HepG2 (cell line): ENCODE measurements at regions not wholly inside any gene's neighbourhood (a gene's known extent, or its start where the extent isn't known, plus 50 kb on each side); places are given as distances from the start of the nearest gene placed in this dataset.

Source experiments
- ATF7 ChIP-seq, 2 experiments: fragments of 450-650 bp in 1 of 2; sonication (generic) in 1 of 2; formaldehyde crosslinking in 1 of 2; IDR thresholded peaks; 2 replicates each; pipeline versions ENCODE4 v1.4.0 to v1.6.1; 2016 to 2020; ENCODE audit warnings: antibody characterized with exemption in 1 of 2, mild to moderate bottlenecking in 1 of 2, missing genetic modification reagents in 1 of 2
- CENPX ChIP-seq: sonication (generic); formaldehyde crosslinking; IDR thresholded peaks from 2 replicates; pipeline ENCODE4 v1.9.0; 2021; ENCODE audit warnings: mild to moderate bottlenecking, missing genetic modification reagents, moderate library complexity
- GLI4 ChIP-seq: sonication (generic); formaldehyde crosslinking; IDR thresholded peaks from 2 replicates; pipeline ENCODE4 v1.5.1; 2020; ENCODE audit warnings: missing genetic modification reagents, mild to moderate bottlenecking, moderate library complexity, borderline replicate concordance
- HNRNPH1 ChIP-seq: fragments of 200-400 bp; formaldehyde crosslinking; optimal IDR thresholded peaks from 2 replicates; pipeline ENCODE3; 2017; ENCODE audit warnings: mild to moderate bottlenecking, low read depth, low read length
- IKZF1 ChIP-seq: fragments of 450-650 bp; IDR thresholded peaks from 2 replicates; pipeline ENCODE4 v1.7.1; 2016
- PHB2 ChIP-seq: fragments of 450-650 bp; IDR thresholded peaks from 2 replicates; pipeline ENCODE4 v1.6.1; 2018; ENCODE audit not compliant: partially characterized antibody
- PPARG ChIP-seq: conservative IDR thresholded peaks from 2 replicates; pipeline ENCODE4 v1.6.1; 2016; ENCODE audit warnings: missing biosample characterization, missing genetic modification reagents
- SRSF4 ChIP-seq: fragments of 200-400 bp; formaldehyde crosslinking; IDR thresholded peaks from one replicate; pipeline ENCODE4 v1.6.1; 2018; ENCODE audit warnings: mild to moderate bottlenecking, low read depth, low read length, moderate library complexity; ENCODE audit not compliant: poor library complexity, severe bottlenecking
- TCF7L2 ChIP-seq: IDR thresholded peaks from 2 replicates; pipeline ENCODE4 v1.6.1; 2011; ENCODE audit warnings: mild to moderate bottlenecking, low read depth, low read length, moderate library complexity
- ZNF234 ChIP-seq: sonication (generic); formaldehyde crosslinking; conservative IDR thresholded peaks from 2 replicates; pipeline ENCODE4 v1.5.1; 2020; ENCODE audit warnings: mild to moderate bottlenecking, missing genetic modification reagents
- ZNF260 ChIP-seq: sonication (generic); formaldehyde crosslinking; IDR thresholded peaks from 2 replicates; pipeline ENCODE4 v1.4.0; 2020; ENCODE audit warnings: missing genetic modification reagents, low read depth, mild to moderate bottlenecking, borderline replicate concordance
- ZNF30 ChIP-seq: sonication (generic); formaldehyde crosslinking; IDR thresholded peaks from 2 replicates; pipeline ENCODE4 v1.5.0; 2020; ENCODE audit warnings: mild to moderate bottlenecking, missing genetic modification reagents
- ZNF530 ChIP-seq: sonication (generic); formaldehyde crosslinking; IDR thresholded peaks from 2 replicates; pipeline ENCODE4 v1.5.0; 2020; ENCODE audit warnings: low read depth, mild to moderate bottlenecking, missing genetic modification reagents
- ZNF570 ChIP-seq: sonication (generic); formaldehyde crosslinking; IDR thresholded peaks from 2 replicates; pipeline ENCODE4 v1.4.0; 2020; ENCODE audit warnings: mild to moderate bottlenecking, missing genetic modification reagents, borderline replicate concordance
- ZNF616 ChIP-seq: sonication (generic); formaldehyde crosslinking; IDR thresholded peaks from 2 replicates; pipeline ENCODE4 v1.5.0; 2020; ENCODE audit warnings: low read depth, mild to moderate bottlenecking, missing genetic modification reagents
- ZNF674 ChIP-seq: sonication (generic); formaldehyde crosslinking; IDR thresholded peaks from 2 replicates; pipeline ENCODE4 v1.5.0; 2020; ENCODE audit warnings: low read depth, mild to moderate bottlenecking, missing genetic modification reagents
- ZNF687 ChIP-seq: sonication (generic); formaldehyde crosslinking; IDR thresholded peaks from 2 replicates; pipeline ENCODE4 v1.5.1; 2020; ENCODE audit warnings: mild to moderate bottlenecking, missing genetic modification reagents, moderate library complexity
- ZSCAN20 ChIP-seq: sonication (generic); formaldehyde crosslinking; IDR thresholded peaks from 2 replicates; pipeline ENCODE4 v1.4.0; 2020; ENCODE audit warnings: missing genetic modification reagents, mild to moderate bottlenecking, borderline replicate concordance
- TF ChIP-seq, protein P1 (sequence below): fragments of 450-650 bp; IDR thresholded peaks from 2 replicates; pipeline ENCODE4 v1.6.1; 2016
- TF ChIP-seq, protein P2 (sequence below), 2 experiments: sonication (generic) in 1 of 2; formaldehyde crosslinking in 1 of 2; IDR thresholded peaks; 2 replicates each; pipeline versions ENCODE4 v1.5.1 to v1.6.1; 2011 to 2020; ENCODE audit warnings: borderline replicate concordance in 1 of 2, low read depth in 1 of 2, low read length in 1 of 2, mild to moderate bottlenecking in 1 of 2, missing genetic modification reagents in 1 of 2, moderate library complexity in 1 of 2
- TF ChIP-seq, protein P3 (sequence below): sonication (generic); formaldehyde crosslinking; IDR thresholded peaks from 2 replicates; pipeline ENCODE4 v1.8.0; 2022; ENCODE audit warnings: mild to moderate bottlenecking, missing genetic modification reagents

- TF ChIP-seq ZNF530 (CRISPR knock-in tag) (no peak), ZNF260 (CRISPR knock-in tag) (no peak), IKZF1 (no peak; the same call in 1 of the 2 replicates), PHB2 (peak; percentile 34), ZNF687 (CRISPR knock-in tag) (no peak), ZNF570 (CRISPR knock-in tag) (no peak), TCF7L2 (no peak), ZSCAN20 (CRISPR knock-in tag) (no peak), CENPX (no peak), ZNF30 (CRISPR knock-in tag) (no peak), ZNF616 (CRISPR knock-in tag) (no peak), SRSF4 (no peak), ZNF234 (CRISPR knock-in tag) (no peak), GLI4 (CRISPR knock-in tag) (no peak), HNRNPH1 (no peak), ATF7 (IDR thresholded peaks at IDR 0.05) (peak; percentile 7; the same call in 1 of the 2 replicates), ATF7 (CRISPR knock-in tag; IDR thresholded peaks at IDR 0.05) (no peak), ZNF674 (CRISPR knock-in tag) (no peak), PPARG (CRISPR knock-in tag) (no peak)
- TF ChIP-seq, protein P1, sequence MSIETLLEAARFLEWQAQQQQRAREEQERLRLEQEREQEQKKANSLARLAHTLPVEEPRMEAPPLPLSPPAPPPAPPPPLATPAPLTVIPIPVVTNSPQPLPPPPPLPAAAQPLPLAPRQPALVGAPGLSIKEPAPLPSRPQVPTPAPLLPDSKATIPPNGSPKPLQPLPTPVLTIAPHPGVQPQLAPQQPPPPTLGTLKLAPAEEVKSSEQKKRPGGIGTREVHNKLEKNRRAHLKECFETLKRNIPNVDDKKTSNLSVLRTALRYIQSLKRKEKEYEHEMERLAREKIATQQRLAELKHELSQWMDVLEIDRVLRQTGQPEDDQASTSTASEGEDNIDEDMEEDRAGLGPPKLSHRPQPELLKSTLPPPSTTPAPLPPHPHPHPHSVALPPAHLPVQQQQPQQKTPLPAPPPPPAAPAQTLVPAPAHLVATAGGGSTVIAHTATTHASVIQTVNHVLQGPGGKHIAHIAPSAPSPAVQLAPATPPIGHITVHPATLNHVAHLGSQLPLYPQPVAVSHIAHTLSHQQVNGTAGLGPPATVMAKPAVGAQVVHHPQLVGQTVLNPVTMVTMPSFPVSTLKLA, result 0 out of 2 replicates have a peak, but pooled peaks have one; percentile 1
- TF ChIP-seq, protein P2, sequence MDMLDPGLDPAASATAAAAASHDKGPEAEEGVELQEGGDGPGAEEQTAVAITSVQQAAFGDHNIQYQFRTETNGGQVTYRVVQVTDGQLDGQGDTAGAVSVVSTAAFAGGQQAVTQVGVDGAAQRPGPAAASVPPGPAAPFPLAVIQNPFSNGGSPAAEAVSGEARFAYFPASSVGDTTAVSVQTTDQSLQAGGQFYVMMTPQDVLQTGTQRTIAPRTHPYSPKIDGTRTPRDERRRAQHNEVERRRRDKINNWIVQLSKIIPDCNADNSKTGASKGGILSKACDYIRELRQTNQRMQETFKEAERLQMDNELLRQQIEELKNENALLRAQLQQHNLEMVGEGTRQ (IDR thresholded peaks at IDR 0.05; ENCODE audit: low read depth, low read length), result no peak
- TF ChIP-seq, protein P2 (CRISPR knock-in tag; IDR thresholded peaks at IDR 0.05; ENCODE audit: borderline replicate concordance), result no peak
- TF ChIP-seq, protein P3, sequence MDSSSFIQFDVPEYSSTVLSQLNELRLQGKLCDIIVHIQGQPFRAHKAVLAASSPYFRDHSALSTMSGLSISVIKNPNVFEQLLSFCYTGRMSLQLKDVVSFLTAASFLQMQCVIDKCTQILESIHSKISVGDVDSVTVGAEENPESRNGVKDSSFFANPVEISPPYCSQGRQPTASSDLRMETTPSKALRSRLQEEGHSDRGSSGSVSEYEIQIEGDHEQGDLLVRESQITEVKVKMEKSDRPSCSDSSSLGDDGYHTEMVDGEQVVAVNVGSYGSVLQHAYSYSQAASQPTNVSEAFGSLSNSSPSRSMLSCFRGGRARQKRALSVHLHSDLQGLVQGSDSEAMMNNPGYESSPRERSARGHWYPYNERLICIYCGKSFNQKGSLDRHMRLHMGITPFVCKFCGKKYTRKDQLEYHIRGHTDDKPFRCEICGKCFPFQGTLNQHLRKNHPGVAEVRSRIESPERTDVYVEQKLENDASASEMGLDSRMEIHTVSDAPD, result no peak
Observed at GRCh38 chr2:16112972-16113560, 172.7 kb downstream of the MYCN start (continued).
